Right hindlimb (tissue), 1 donor: ENCODE measurements at regions not wholly inside any gene's neighbourhood (a gene's known extent, or its start where the extent isn't known, plus 50 kb on each side); places are given as distances from the start of the nearest gene placed in this dataset.
"Not testable (repeated sequence)": the region's sequence is repeated elsewhere in the genome, so short reads cannot be mapped to it uniquely, and the experiment has no call there.

ENCODE experiments used
- DNase-seq: peaks from one replicate; pipeline ENCODE4 v3.0.0-alpha.2; 2018

DNA sequence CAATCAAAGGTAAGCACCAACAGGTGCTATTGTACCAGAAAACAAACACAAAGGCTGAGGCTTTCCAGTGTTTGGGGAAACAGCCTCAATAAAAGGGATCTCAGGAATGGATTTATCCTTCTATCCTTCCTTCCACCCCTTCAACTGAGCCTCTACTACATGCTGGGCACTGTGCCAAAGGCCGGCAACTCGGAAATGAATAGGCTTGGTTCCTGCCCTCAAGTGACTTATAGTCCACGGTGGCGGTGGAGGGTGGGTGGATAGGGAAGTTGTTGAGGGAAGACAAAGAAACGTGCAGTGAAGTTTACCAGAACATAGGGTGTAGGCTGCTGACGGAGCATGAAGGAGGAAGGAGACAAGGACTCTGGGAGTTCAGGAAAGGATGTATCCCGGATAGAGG lies 73.4 kb upstream of the TAB2 start:
- DNase-seq = no peak

DNA sequence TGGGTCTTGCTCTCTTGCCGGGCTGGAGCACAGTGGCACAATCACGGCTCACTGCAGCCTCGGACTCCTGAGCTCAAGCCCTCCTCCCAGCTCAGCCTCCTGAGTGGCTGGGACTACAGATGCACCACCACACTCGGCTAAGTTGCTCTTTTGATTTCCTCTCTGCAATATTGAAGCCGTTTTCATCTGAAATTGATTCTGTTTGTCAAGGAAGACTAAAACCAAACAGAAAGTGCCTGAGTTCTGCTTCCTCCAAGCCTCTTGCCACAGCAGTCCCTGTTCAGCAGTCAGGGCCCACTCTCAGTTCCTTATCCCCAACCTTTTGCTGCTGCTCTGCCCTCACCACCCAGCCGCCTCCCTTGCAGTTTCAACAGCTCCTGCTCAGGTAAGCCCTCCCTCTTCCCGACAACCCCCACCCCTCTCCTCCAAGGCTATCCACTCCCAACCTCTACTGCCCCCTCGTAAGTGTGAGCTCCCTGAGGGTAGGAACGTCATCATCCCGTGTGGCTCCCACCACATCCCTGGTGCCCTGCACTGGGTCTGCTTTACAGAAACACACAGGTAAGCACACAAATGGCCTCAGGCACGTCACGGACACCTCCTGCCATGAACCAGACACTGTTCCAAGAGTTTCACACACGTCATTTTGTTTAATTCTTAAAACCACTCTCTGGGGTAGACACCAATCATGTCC lies 70.7 kb upstream of the TAB2 start:
- no peak for DNase-seq

DNA sequence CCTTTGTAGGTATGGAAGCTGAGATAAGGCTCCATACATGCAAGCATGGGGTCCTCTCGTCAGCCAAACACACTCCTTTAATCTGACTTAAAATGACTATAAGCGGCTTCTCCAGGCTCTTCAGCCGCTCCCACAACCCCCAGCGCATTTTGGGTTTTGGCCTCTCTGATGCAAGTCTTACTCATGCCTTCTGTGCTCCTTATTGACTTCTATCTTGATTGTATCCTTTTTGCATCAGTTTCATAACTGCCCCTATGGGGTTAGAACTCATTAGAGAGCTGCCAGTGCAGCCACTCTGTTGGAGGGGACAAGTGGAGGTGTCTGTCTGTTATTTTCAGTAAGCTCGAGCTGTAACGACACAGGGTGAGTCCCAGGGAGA lies 70.1 kb upstream of the TAB2 start:
- DNase-seq = no peak

- DNase-seq = not testable (repeated sequence)
Measured at GRCh38 chr6:149248263-149248662, 69.2 kb upstream of the TAB2 start.

- DNase-seq = no peak
Measured at GRCh38 chr6:149248693-149249369, 68.7 kb upstream of the TAB2 start.

GRCh38 chr6:149249370-149250357 lies 67.8 kb upstream of the TAB2 start:
- no peak for DNase-seq

GRCh38 chr6:149250951-149251350 lies 66.6 kb upstream of the TAB2 start:
- DNase-seq = no peak

- no peak for DNase-seq
Measured at GRCh38 chr6:149252622-149253021, 64.9 kb upstream of the TAB2 start.

DNA sequence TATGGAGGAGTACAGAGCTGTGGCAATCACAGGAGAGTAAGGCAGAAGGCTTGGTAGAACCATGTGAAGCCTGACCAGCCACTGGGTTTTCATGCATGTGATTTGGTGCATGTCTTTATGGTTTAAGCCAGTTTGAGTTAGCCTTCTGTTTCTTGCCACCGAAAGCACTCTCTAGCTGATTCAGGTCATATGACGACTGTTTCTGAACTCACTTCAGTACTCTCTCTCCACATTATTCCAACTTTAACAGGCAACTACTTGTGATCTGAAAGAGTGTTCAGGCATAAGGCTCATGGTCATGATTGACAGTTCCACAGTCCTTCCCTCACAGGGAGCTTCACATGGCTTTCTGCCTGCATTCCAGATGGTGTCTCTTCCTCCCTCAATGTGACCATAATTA lies 63.3 kb upstream of the TAB2 start:
- DNase-seq = no peak

DNA sequence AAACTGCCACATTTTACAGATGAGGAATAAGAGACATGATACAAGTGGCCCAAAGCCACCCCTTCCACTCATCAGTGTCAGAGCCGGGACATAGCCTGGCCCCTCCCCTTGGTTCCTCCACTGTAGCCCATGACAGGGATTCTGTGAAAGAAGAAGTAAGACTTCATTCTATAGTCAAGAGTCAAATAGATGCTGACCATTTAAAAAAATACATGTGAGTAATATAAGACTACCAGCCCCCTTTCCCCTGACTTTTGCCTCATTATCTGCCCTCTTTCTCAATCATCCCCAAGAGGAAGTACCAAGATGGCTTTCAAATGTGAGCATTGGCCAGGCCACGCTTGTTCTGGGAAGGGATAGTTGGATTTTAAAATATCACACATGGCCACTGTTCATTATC lies 57.8 kb upstream of the TAB2 start:
- DNase-seq = no peak

GRCh38 chr6:149260214-149260874 lies 57.2 kb upstream of the TAB2 start:
- no peak for DNase-seq

DNA sequence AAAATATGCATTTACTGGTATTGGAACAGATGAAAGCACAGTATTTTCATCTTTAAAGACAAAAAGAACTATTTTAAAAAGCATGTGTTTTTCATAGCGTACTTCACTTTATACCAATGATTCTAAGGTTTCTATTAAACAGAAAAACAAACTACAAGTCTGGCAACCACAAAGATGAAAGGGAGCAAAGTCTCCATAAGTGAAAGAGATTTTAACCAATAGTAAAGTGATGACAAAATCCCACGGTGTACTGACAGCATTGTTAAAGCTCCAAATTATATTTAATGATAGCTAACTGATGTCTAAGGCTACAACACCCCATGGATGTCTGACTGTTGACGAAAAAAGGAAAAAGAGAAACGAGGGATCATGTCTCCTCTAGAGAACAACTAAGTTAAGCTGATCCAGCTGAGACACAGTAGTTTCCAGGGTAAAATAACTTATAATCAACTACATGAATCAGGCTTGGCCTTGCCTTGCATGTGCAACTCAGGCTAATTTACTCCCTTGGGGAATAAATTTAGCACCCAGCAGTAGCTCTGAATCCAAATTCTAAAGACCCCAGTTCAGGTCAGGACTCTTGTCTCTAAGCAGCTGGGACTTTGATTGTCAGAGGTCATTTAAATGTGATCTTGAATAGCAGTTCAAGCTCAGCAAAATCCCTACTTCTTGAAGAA lies 56.0 kb upstream of the TAB2 start:
- DNase-seq = no peak

DNA sequence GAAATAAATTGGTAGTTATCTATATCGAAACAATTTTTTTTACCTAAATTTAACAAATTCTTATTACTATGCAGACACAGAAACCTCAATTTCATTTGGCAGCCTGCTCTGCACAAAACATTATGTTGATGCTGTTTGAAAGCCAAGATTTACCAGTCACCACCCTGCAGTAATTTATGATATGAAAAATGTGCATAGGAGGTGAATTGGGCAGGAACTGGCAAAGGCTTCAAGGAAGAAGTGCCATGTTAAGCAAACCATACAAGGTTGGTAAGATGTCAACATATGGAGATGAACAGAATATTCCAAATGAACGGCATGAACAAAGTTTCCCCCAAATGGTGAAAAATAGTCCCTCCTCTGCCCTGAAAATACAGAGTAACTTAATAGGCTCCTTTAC lies 54.2 kb upstream of the TAB2 start:
- DNase-seq = no peak

- no peak for DNase-seq
Measured at GRCh38 chr6:149264629-149265028, 52.9 kb upstream of the TAB2 start.

DNA sequence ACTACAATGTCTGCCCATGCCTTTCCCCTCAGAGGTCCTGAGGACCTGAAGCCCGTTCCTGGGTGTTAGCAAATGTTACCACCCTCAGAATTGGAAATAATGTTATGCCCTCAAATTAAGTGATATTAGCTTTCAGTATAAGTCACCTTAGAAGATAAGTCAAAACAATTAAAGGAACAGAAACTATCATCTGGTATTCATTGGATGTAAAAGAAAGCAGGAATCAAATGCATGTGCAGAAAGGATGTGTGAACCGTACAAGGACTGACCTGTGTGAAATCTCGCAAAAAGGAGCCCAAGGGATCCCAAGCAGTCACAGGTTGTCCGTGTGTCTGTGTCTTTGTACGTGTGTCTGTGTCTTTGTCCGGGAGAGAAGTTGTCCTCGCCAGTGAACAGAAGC lies 51.6 kb upstream of the TAB2 start:
- no peak for DNase-seq

DNA sequence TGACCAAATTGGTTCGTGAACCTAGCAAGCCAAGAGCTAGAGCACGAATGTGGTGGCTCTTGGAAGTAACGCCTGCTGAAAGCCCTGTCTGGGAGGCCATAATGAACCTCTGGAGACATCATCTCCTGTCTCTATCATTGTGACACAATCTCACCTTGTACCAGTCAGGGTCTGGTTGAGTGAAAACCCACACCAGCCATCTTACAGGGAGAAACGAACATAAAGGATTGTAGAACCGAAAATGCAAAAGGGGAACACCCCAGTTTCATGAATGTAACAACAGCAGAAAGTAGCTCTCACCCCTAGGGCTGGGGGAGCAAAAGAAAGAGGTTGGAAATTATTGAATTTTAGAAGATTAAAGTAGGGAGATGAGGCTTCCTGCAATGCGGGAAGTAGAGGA lies 50.9 kb upstream of the TAB2 start:
- no peak for DNase-seq

DNA sequence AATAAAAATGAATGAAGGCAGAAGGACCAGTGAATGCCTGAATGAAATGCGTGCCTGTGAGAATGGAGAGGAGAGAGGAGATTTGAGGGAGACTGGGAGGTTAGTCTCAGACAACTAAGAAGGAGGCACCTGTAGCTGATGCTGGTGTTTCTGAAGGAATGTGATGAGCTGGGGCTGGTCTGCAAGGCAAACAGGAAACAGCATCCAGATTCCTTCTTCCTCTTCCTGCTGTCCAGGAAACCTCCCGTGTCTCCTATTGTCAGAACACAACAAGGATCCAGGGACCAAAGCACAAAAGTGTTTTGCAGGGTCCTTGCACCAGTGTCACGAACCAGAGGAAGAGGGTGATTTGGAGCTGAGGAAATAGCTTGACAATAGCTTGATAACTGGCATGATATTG lies 50.4 kb upstream of the TAB2 start:
- no peak for DNase-seq

DNA sequence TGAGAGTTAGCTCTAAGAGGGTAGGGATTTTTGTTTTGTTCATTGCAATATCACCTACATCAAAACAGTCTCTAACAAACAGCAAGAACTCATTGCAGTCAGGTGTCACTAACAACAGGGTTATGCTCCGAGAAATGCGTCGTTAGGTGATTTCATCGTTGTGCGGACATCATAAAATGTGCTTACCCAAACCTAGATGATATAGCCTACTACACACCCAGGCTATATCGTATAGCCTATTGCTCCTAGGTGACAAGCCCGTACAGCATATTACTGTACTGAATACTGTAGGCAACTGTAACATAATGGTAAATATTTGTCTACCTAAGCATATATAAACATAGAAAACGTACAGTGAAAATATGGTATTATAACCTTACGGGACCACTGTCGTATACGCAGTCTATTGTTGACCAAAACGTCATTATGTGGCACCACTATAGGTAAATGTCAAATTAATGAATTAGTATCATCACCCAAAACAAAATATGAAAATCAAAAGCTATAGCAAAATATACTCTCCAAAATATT lies 49.9 kb upstream of the TAB2 start:
- no peak for DNase-seq
